Vagina (tissue), 2 donors: ENCODE measurements at regions not wholly inside any gene's neighbourhood (a gene's known extent, or its start where the extent isn't known, plus 50 kb on each side); places are given as distances from the start of the nearest gene placed in this dataset.

ENCODE experiments used
- DNase-seq, 2 donors: peaks; one replicate each; pipeline ENCODE4 v3.0.0-alpha.2; 2017; ENCODE audit errors: extremely low spot score in 2 of 2
- H3K27ac ChIP-seq: fragments of 200-600 bp; sonication (generic); one replicate; pipeline ENCODE4 v1.5.1; 2019
- H3K27me3 ChIP-seq: fragments of 200-600 bp; sonication (generic); one replicate; pipeline ENCODE4 v1.5.1; 2019
- H3K36me3 ChIP-seq, 2 donors: fragments of 200-600 bp; sonication (generic); one replicate each; pipeline ENCODE4 v1.5.1; 2017 to 2019
- H3K4me1 ChIP-seq: fragments of 200-600 bp; sonication (generic); one replicate; pipeline ENCODE4 v1.5.1; 2019
- H3K4me3 ChIP-seq, 2 donors: fragments of 200-600 bp; sonication (generic); 1 replicate in 1 of 2; 2 replicates in 1 of 2; pipeline ENCODE4 v1.5.1; 2016 to 2019
- H3K9me3 ChIP-seq: fragments of 200-600 bp; sonication (generic); one replicate; pipeline ENCODE4 v1.5.1; 2019
- POLR2A ChIP-seq, 2 donors: fragments of 450-650 bp; IDR thresholded peaks; one replicate each; pipeline ENCODE4 v1.6.1; 2017; ENCODE audit warnings: antibody characterized with exemption in 2 of 2, mild to moderate bottlenecking in 2 of 2, moderate library complexity in 2 of 2
- POLR2AphosphoS5 ChIP-seq, 2 donors: sonication (generic); formaldehyde crosslinking; IDR thresholded peaks; one replicate each; pipeline ENCODE4 v1.9.0; 2017; ENCODE audit warnings: antibody characterized with exemption in 2 of 2, mild to moderate bottlenecking in 2 of 2, low read depth in 1 of 2; ENCODE audit not compliant: insufficient read depth in 1 of 2
- intact Hi-C: fragments of 100-400 bp; cut with DNase I; formaldehyde crosslinking; loops from one replicate; pipeline ENCODE4 v1.15.1; 2023
- TF ChIP-seq, protein P1 (sequence below), 3 experiments: fragments of 450-650 bp in 2 of 3; fragments of 200-600 bp in 1 of 3; sonication (generic) in 1 of 3; IDR thresholded peaks; one replicate each; pipeline ENCODE4 v1.5.1; 2017 to 2019; ENCODE audit warnings: antibody characterized with exemption in 3 of 3, mild to moderate bottlenecking in 2 of 3, moderate library complexity in 2 of 3

DNA sequence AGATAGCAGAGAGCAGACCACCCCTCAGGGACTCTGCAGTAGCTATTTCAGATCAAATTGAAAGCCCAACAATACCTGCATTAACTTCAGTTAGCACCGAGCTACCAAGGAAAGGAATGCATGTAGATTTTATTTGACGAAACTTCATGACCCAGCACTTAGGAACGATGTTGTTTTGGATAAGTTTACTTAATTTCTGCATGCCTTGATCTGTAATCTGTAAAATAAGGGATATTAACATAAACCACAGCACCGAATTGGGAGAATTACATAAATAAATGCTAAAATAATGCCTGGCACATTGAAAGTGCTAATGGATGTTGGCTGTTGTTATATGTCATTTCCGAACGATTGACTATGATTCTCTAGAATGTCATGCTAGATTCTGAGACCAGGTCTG, 435.8 kb upstream of the CLINT1 start:
- no peaks in the 10 kb centered on the region for H3K4me1 ChIP-seq
- no peaks in the 10 kb centered on the region for H3K27me3 ChIP-seq
- H3K36me3 ChIP-seq, result no peaks in the 10 kb centered on the region
- TF ChIP-seq, protein P1, sequence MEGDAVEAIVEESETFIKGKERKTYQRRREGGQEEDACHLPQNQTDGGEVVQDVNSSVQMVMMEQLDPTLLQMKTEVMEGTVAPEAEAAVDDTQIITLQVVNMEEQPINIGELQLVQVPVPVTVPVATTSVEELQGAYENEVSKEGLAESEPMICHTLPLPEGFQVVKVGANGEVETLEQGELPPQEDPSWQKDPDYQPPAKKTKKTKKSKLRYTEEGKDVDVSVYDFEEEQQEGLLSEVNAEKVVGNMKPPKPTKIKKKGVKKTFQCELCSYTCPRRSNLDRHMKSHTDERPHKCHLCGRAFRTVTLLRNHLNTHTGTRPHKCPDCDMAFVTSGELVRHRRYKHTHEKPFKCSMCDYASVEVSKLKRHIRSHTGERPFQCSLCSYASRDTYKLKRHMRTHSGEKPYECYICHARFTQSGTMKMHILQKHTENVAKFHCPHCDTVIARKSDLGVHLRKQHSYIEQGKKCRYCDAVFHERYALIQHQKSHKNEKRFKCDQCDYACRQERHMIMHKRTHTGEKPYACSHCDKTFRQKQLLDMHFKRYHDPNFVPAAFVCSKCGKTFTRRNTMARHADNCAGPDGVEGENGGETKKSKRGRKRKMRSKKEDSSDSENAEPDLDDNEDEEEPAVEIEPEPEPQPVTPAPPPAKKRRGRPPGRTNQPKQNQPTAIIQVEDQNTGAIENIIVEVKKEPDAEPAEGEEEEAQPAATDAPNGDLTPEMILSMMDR (IDR thresholded peaks at IDR 0.05), result no peak
- no peak for TF ChIP-seq POLR2AphosphoS5 (IDR thresholded peaks at IDR 0.05; ENCODE audit: insufficient read depth in 1 of 2, low read depth in 1 of 2)
- TF ChIP-seq POLR2A (IDR thresholded peaks at IDR 0.05), result no peak
- intact Hi-C loops, result no loop called here
- no peaks in the 10 kb centered on the region for H3K9me3 ChIP-seq
- H3K4me3 ChIP-seq, result no peak overlapping the region
- H3K27ac ChIP-seq, result no peak overlapping the region
- no peak for DNase-seq

DNA sequence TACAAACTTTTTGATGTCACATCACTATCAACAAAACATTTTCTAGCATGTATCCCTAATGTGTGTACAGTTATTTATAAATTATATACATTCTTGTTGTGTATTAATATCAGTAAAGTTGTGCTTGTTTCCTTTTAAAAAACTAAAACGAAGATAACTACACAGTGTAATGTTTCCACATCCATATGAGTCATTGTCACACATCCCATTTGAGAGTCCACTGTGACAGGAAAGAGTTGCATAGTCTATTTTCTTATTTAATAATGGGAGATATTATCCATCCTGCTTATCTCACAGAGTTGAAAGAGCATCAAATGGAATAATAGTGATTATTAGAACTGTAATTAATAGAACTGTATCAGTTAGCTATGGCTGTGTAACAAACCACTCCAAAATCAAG, 434.0 kb upstream of the CLINT1 start:
- DNase-seq, result no peak
- Histone ChIP-seq H3K27me3 (no peaks in the 10 kb centered on the region), H3K9me3 (no peaks in the 10 kb centered on the region), H3K27ac (no peak overlapping the region), H3K36me3 (no peaks in the 10 kb centered on the region), H3K4me3 (no peak overlapping the region), H3K4me1 (peaks cover 3% of the 10 kb centered on the region)
- intact Hi-C loops, result no loop called here
- TF ChIP-seq POLR2AphosphoS5 (IDR thresholded peaks at IDR 0.05; ENCODE audit: insufficient read depth in 1 of 2, low read depth in 1 of 2) (no peak), POLR2A (IDR thresholded peaks at IDR 0.05) (no peak)
- TF ChIP-seq, protein P1 (IDR thresholded peaks at IDR 0.05), result no peak

DNA sequence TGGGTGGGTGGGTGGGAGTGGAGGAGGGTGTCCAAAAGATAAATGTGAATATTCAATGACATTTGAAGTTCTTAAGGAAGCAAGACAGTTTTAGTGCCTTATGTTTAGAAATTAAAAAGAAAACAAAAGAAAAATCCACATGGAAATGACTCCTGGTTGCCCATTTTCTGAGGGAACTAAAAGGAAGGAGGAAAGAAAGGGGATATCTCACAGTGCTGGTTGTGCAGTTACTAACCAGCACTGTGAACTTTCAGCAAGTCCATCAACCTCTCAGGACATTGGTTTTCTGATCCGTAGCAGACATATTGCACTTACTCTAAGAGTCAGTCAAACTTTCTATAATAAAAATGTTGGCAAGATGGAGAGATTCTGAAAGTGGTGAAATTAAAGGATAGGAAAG, 431.0 kb upstream of the CLINT1 start:
- intact Hi-C loops, result no loop called here
- H3K4me1 ChIP-seq, result peaks cover 11% of the 10 kb centered on the region
- DNase-seq, result no peak
- H3K4me3 ChIP-seq, result no peak overlapping the region
- TF ChIP-seq, protein P1 (IDR thresholded peaks at IDR 0.05), result no peak
- TF ChIP-seq POLR2A (IDR thresholded peaks at IDR 0.05), result no peak
- TF ChIP-seq POLR2AphosphoS5 (IDR thresholded peaks at IDR 0.05; ENCODE audit: insufficient read depth in 1 of 2, low read depth in 1 of 2), result no peak
- no peaks in the 10 kb centered on the region for H3K9me3 ChIP-seq
- H3K27me3 ChIP-seq, result no peaks in the 10 kb centered on the region
- no peaks in the 10 kb centered on the region for H3K36me3 ChIP-seq
- no peak overlapping the region for H3K27ac ChIP-seq

DNA sequence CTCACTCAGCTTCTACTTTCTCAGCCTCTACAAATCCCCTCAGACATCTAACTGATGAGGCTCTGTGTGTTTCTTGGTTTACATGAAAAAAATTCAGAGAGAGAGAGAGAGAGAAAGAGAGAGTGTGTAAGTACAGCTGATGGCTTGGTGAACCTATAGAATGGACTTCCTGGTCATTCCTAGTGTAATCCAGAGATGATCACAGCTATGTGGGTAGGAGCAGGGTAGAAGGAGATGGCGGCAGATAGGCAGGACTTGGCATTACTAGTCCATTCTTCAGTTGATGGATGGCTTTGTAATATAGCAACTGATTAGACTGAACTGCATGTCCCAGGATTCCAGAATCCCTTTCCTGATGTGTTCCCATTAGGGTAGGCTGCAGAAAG, 429.3 kb upstream of the CLINT1 start:
- Histone ChIP-seq H3K36me3 (no peaks in the 10 kb centered on the region), H3K27ac (no peak overlapping the region), H3K4me3 (no peak overlapping the region), H3K4me1 (peaks cover 11% of the 10 kb centered on the region), H3K9me3 (no peaks in the 10 kb centered on the region), H3K27me3 (no peaks in the 10 kb centered on the region)
- intact Hi-C loops, result no loop called here
- no peak for DNase-seq
- TF ChIP-seq, protein P1 (IDR thresholded peaks at IDR 0.05), result no peak

DNA sequence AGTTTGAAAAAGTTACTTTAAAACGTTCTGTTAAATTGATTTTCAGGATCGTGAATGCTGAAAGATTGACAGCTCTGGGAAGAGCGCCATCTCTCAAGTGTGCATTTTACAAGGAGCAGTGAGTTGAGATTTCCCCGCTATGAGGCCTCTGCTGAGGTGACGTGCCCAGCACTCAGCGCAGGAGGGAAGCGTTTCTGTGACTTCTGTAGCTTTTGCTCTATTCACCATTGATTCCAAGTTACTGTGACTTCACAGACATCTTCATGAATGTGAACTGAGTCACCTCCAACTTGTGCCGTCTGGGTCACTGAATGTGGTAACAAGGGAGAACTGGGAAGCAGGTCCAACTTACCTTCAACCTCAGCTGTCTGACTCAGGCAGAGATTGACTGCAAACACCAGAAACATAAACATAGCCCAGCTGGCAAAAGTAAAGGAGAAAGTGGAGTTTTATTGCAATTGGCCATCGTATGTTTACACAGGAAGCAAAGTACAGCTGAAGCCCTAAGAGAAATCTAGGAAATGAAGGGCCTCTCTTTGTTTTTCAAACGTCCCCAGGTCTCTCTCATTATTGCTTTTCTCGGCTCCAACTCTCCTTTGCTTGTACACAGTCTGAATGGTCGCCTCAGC, 428.8 kb upstream of the CLINT1 start:
- no peaks in the 10 kb centered on the region for H3K9me3 ChIP-seq
- TF ChIP-seq POLR2AphosphoS5 (IDR thresholded peaks at IDR 0.05; ENCODE audit: insufficient read depth in 1 of 2, low read depth in 1 of 2), result no peak
- TF ChIP-seq, protein P1 (IDR thresholded peaks at IDR 0.05), result no peak
- TF ChIP-seq POLR2A (IDR thresholded peaks at IDR 0.05), result no peak
- no peaks in the 10 kb centered on the region for H3K27me3 ChIP-seq
- no peak for DNase-seq
- H3K4me3 ChIP-seq, result no peak overlapping the region
- H3K4me1 ChIP-seq, result peaks cover 11% of the 10 kb centered on the region
- no peak overlapping the region for H3K27ac ChIP-seq
- no peaks in the 10 kb centered on the region for H3K36me3 ChIP-seq
- intact Hi-C loops, result no loop called here
